ENCODE measurements at regions not wholly inside any gene's neighbourhood (a gene's known extent, or its start where the extent isn't known, plus 50 kb on each side); places are given as distances from the start of the nearest gene placed in this dataset.
"Not testable (repeated sequence)": the region's sequence is repeated elsewhere in the genome, so short reads cannot be mapped to it uniquely, and the experiment has no call there.

- H3K27ac ChIP-seq (replicated peaks; ENCODE audit: low read length) = no peak overlapping the region
- no peak overlapping the region for H2BK5ac ChIP-seq (ENCODE audit: low read length)
- H3K79me1 ChIP-seq (ENCODE audit: low read depth, low read length) = no peaks in the 10 kb centered on the region
- H3K9ac ChIP-seq (ENCODE audit: low read depth, low read length, poor library complexity) = no peak overlapping the region
- no peak overlapping the region for H2AFZ ChIP-seq (ENCODE audit: low read length)
- H2AK5ac ChIP-seq (ENCODE audit: low read depth, low read length) = no peak overlapping the region
- no peak for DNase-seq (ENCODE audit: low spot score)
- H3K4ac ChIP-seq (ENCODE audit: low read length) = no peak overlapping the region
- no peaks in the 10 kb centered on the region for H3K27me3 ChIP-seq (ENCODE audit: control insufficient read depth in 3 of 3, insufficient read depth in 3 of 3, low read depth in 1 of 3, low read length in 3 of 3)
- no peak overlapping the region for H4K8ac ChIP-seq (ENCODE audit: low read depth, low read length)
- no peak overlapping the region for H3K14ac ChIP-seq (ENCODE audit: low read length)
- H2BK15ac ChIP-seq (ENCODE audit: low read length) = no peak overlapping the region
- WGBS, 2 donors (ENCODE audit: extremely low coverage in 2 of 2, insufficient read length in 2 of 2, insufficient replicate concordance in 1 of 2) = no CpG with 5 or more reads among the region's 3 CpGs
- H3K9me3 ChIP-seq (replicated peaks in 1 of 2; ENCODE audit: control insufficient read depth in 2 of 2, insufficient read depth in 1 of 2, low read depth in 1 of 2, low read length in 2 of 2) = peaks cover 24 to 35% of the 10 kb centered on the region in 2 donors
- no peak overlapping the region for H3K4me3 ChIP-seq (ENCODE audit: low read length in 2 of 2)
- no peaks in the 10 kb centered on the region for H3K4me1 ChIP-seq (ENCODE audit: control insufficient read depth in 2 of 2, insufficient read depth in 1 of 2, low read depth in 1 of 2, low read length in 2 of 2)
- no peak overlapping the region for H2BK120ac ChIP-seq (ENCODE audit: low read depth, low read length)
- no peak overlapping the region for H3K4me2 ChIP-seq (ENCODE audit: insufficient read depth, low read length, poor library complexity, severe bottlenecking)
- H4K91ac ChIP-seq (ENCODE audit: low read depth, low read length, poor library complexity) = no peak overlapping the region
- H3K23ac ChIP-seq (ENCODE audit: low read depth, low read length, poor library complexity) = no peak overlapping the region
- H3K18ac ChIP-seq (ENCODE audit: low read length) = no peak overlapping the region
- H3K36me3 ChIP-seq (replicated peaks in 1 of 2; ENCODE audit: control insufficient read depth in 2 of 2, insufficient read depth in 2 of 2, low read length in 2 of 2) = no peaks in the 10 kb centered on the region
- no peak overlapping the region for H2BK12ac ChIP-seq (ENCODE audit: low read length)
Measured at GRCh38 chr2:31693882-31694281, 113.1 kb upstream of the SRD5A2 start.

GRCh38 chr2:31688282-31688681 is 107.5 kb upstream of the SRD5A2 start:
- Histone ChIP-seq H3K4me2 (ENCODE audit: insufficient read depth, low read length, poor library complexity, severe bottlenecking) (no peak overlapping the region), H2BK12ac (ENCODE audit: low read length) (no peak overlapping the region), H2AFZ (ENCODE audit: low read length) (no peak overlapping the region), H4K8ac (ENCODE audit: low read depth, low read length) (no peak overlapping the region), H3K79me1 (ENCODE audit: low read depth, low read length) (no peaks in the 10 kb centered on the region), H2BK120ac (ENCODE audit: low read depth, low read length) (no peak overlapping the region), H4K91ac (ENCODE audit: low read depth, low read length, poor library complexity) (no peak overlapping the region), H3K14ac (ENCODE audit: low read length) (no peak overlapping the region), H2BK15ac (ENCODE audit: low read length) (no peak overlapping the region), H3K36me3 (replicated peaks in 1 of 2; ENCODE audit: control insufficient read depth in 2 of 2, insufficient read depth in 2 of 2, low read length in 2 of 2) (no peaks in the 10 kb centered on the region), H3K18ac (ENCODE audit: low read length) (no peak overlapping the region), H3K27ac (replicated peaks; ENCODE audit: low read length) (no peak overlapping the region), H3K4ac (ENCODE audit: low read length) (no peak overlapping the region), H3K4me3 (ENCODE audit: low read length in 2 of 2) (no peak overlapping the region), H3K4me1 (ENCODE audit: control insufficient read depth in 2 of 2, insufficient read depth in 1 of 2, low read depth in 1 of 2, low read length in 2 of 2) (no peaks in the 10 kb centered on the region), H2AK5ac (ENCODE audit: low read depth, low read length) (no peak overlapping the region), H3K27me3 (ENCODE audit: control insufficient read depth in 3 of 3, insufficient read depth in 3 of 3, low read depth in 1 of 3, low read length in 3 of 3) (no peaks in the 10 kb centered on the region), H3K23ac (ENCODE audit: low read depth, low read length, poor library complexity) (no peak overlapping the region), H2BK5ac (ENCODE audit: low read length) (no peak overlapping the region), H3K9me3 (replicated peaks in 1 of 2; ENCODE audit: control insufficient read depth in 2 of 2, insufficient read depth in 1 of 2, low read depth in 1 of 2, low read length in 2 of 2) (peaks cover 8 to 24% of the 10 kb centered on the region in 2 donors), H3K9ac (ENCODE audit: low read depth, low read length, poor library complexity) (no peak overlapping the region)
- WGBS, 2 donors (ENCODE audit: extremely low coverage in 2 of 2, insufficient read length in 2 of 2, insufficient replicate concordance in 1 of 2) = no CpG with 5 or more reads among the region's 4 CpGs
- no peak for DNase-seq (ENCODE audit: low spot score)

- H2BK5ac ChIP-seq (ENCODE audit: low read length) = not testable (repeated sequence)
Measured at GRCh38 chr2:31683506-31683905, 102.8 kb upstream of the SRD5A2 start.

GRCh38 chr2:31675485-31675901 is 94.8 kb upstream of the SRD5A2 start:
- Histone ChIP-seq H2BK12ac (ENCODE audit: low read length) (no peak overlapping the region), H2AK5ac (ENCODE audit: low read depth, low read length) (no peak overlapping the region), H3K9me3 (replicated peaks in 1 of 2; ENCODE audit: control insufficient read depth in 2 of 2, insufficient read depth in 1 of 2, low read depth in 1 of 2, low read length in 2 of 2) (no peaks in the 10 kb centered on the region), H2AFZ (ENCODE audit: low read length) (peak overlapping the region; percentile 32), H3K4me3 (ENCODE audit: low read length in 2 of 2) (no peak overlapping the region), H3K27me3 (ENCODE audit: control insufficient read depth in 3 of 3, insufficient read depth in 3 of 3, low read depth in 1 of 3, low read length in 3 of 3) (no peaks in the 10 kb centered on the region), H2BK15ac (ENCODE audit: low read length) (no peak overlapping the region), H3K14ac (ENCODE audit: low read length) (no peak overlapping the region), H4K8ac (ENCODE audit: low read depth, low read length) (no peak overlapping the region), H3K27ac (replicated peaks; ENCODE audit: low read length) (no peak overlapping the region), H3K36me3 (replicated peaks in 1 of 2; ENCODE audit: control insufficient read depth in 2 of 2, insufficient read depth in 2 of 2, low read length in 2 of 2) (no peaks in the 10 kb centered on the region), H3K4me1 (ENCODE audit: control insufficient read depth in 2 of 2, insufficient read depth in 1 of 2, low read depth in 1 of 2, low read length in 2 of 2) (peaks cover 0 to 4% of the 10 kb centered on the region in 2 donors), H3K79me1 (ENCODE audit: low read depth, low read length) (no peaks in the 10 kb centered on the region), H2BK120ac (ENCODE audit: low read depth, low read length) (no peak overlapping the region), H2BK5ac (ENCODE audit: low read length) (no peak overlapping the region), H3K4ac (ENCODE audit: low read length) (no peak overlapping the region), H4K91ac (ENCODE audit: low read depth, low read length, poor library complexity) (no peak overlapping the region), H3K23ac (ENCODE audit: low read depth, low read length, poor library complexity) (no peak overlapping the region), H3K9ac (ENCODE audit: low read depth, low read length, poor library complexity) (no peak overlapping the region), H3K4me2 (ENCODE audit: insufficient read depth, low read length, poor library complexity, severe bottlenecking) (no peak overlapping the region), H3K18ac (ENCODE audit: low read length) (peak overlapping the region; percentile 31)
- peak; percentile 35 for DNase-seq (ENCODE audit: low spot score)
- WGBS, 2 donors (ENCODE audit: extremely low coverage in 2 of 2, insufficient read length in 2 of 2, insufficient replicate concordance in 1 of 2) = no CpG with 5 or more reads among the region's 3 CpGs

More at GRCh38 chr2:31683506-31683905, 102.8 kb upstream of the SRD5A2 start:
- H2AK5ac ChIP-seq (ENCODE audit: low read depth, low read length); H3K4me3 ChIP-seq (ENCODE audit: low read length in 2 of 2); H3K27me3 ChIP-seq (ENCODE audit: control insufficient read depth in 3 of 3, insufficient read depth in 3 of 3, low read depth in 1 of 3, low read length in 3 of 3); H3K18ac ChIP-seq (ENCODE audit: low read length); H3K14ac ChIP-seq (ENCODE audit: low read length); H2BK15ac ChIP-seq (ENCODE audit: low read length); H3K9ac ChIP-seq (ENCODE audit: low read depth, low read length, poor library complexity); H3K4me1 ChIP-seq (ENCODE audit: control insufficient read depth in 2 of 2, insufficient read depth in 1 of 2, low read depth in 1 of 2, low read length in 2 of 2); H3K4me2 ChIP-seq (ENCODE audit: insufficient read depth, low read length, poor library complexity, severe bottlenecking); DNase-seq (ENCODE audit: low spot score); H3K79me1 ChIP-seq (ENCODE audit: low read depth, low read length); H3K36me3 ChIP-seq (replicated peaks in 1 of 2; ENCODE audit: control insufficient read depth in 2 of 2, insufficient read depth in 2 of 2, low read length in 2 of 2); H3K27ac ChIP-seq (replicated peaks; ENCODE audit: low read length); H2BK120ac ChIP-seq (ENCODE audit: low read depth, low read length); H4K8ac ChIP-seq (ENCODE audit: low read depth, low read length); H3K23ac ChIP-seq (ENCODE audit: low read depth, low read length, poor library complexity); H2BK12ac ChIP-seq (ENCODE audit: low read length); H4K91ac ChIP-seq (ENCODE audit: low read depth, low read length, poor library complexity); H3K4ac ChIP-seq (ENCODE audit: low read length): not testable (repeated sequence)
- Histone ChIP-seq H3K9me3 (replicated peaks in 1 of 2; ENCODE audit: control insufficient read depth in 2 of 2, insufficient read depth in 1 of 2, low read depth in 1 of 2, low read length in 2 of 2) (peaks cover 0 to 13% of the 10 kb centered on the region in 2 donors), H2AFZ (ENCODE audit: low read length) (peak overlapping the region; percentile 29)
- WGBS, 2 donors (ENCODE audit: extremely low coverage in 2 of 2, insufficient read length in 2 of 2, insufficient replicate concordance in 1 of 2) = no CpG with 5 or more reads among the region's 4 CpGs
